Loucy (cell line): ENCODE measurements at regions not wholly inside any gene's neighbourhood (a gene's known extent, or its start where the extent isn't known, plus 50 kb on each side); places are given as distances from the start of the nearest gene placed in this dataset.

ENCODE experiments used
- CTCF ChIP-seq: fragments of 200-600 bp; sonication (generic); conservative IDR thresholded peaks from 2 replicates; pipeline ENCODE4 v1.5.1; 2014; ENCODE audit warnings: mild to moderate bottlenecking, antibody characterized with exemption, low read length
- EZH2phosphoT487 ChIP-seq: fragments of 200-600 bp; IDR thresholded peaks from 2 replicates; pipeline ENCODE4 v1.6.1; 2018; ENCODE audit warnings: antibody characterized with exemption, mild to moderate bottlenecking, moderate library complexity, borderline replicate concordance

GRCh38 chr10:105609451-105609850, 968.4 kb downstream of the SORCS3 start:
- TF ChIP-seq CTCF, result no peak
- no peak for TF ChIP-seq EZH2phosphoT487
